Heart left ventricle (tissue), 16 donors: ENCODE measurements at regions not wholly inside any gene's neighbourhood (a gene's known extent, or its start where the extent isn't known, plus 50 kb on each side); places are given as distances from the start of the nearest gene placed in this dataset.

ENCODE experiments used
- ATAC-seq, 4 donors: fragments of 200-7000 bp; cut with Tn5 transposase; one replicate each; pipeline ENCODE4 v1.9.1; 2020 to 2022; ENCODE audit warnings: moderate library complexity in 4 of 4, mild to moderate bottlenecking in 3 of 4, moderate number of reproducible peaks in 1 of 4
- DNase-seq, 5 donors: peaks; one replicate each; pipeline ENCODE4 v3.0.0-alpha.2; 2020
- H3K27ac ChIP-seq, 12 donors: fragments of 200-600 bp; sonication (generic) in 4 of 12; one replicate each; pipeline versions ENCODE4 v1.5.0 to v1.8.0; 2016 to 2022; ENCODE audit warnings: mild to moderate bottlenecking in 2 of 12
- H3K27me3 ChIP-seq, 9 donors: fragments of 200-600 bp; sonication (generic) in 2 of 9; one replicate each; pipeline versions ENCODE4 v1.5.1 to v1.8.0; 2016 to 2022; ENCODE audit warnings: mild to moderate bottlenecking in 3 of 9
- H3K36me3 ChIP-seq, 9 donors: fragments of 200-600 bp; sonication (generic) in 2 of 9; one replicate each; pipeline versions ENCODE4 v1.5.0 to v1.8.0; 2018 to 2022; ENCODE audit warnings: mild to moderate bottlenecking in 2 of 9
- H3K4me1 ChIP-seq, 12 donors: fragments of 200-600 bp; sonication (generic) in 4 of 12; one replicate each; pipeline versions ENCODE4 v1.5.0 to v1.8.0; 2016 to 2022; ENCODE audit warnings: mild to moderate bottlenecking in 3 of 12
- H3K4me3 ChIP-seq, 12 donors: fragments of 200-600 bp; sonication (generic) in 4 of 12; one replicate each; pipeline versions ENCODE4 v1.5.0 to v1.8.0; 2017 to 2022; ENCODE audit warnings: mild to moderate bottlenecking in 9 of 12, moderate library complexity in 4 of 12
- H3K9me3 ChIP-seq, 12 donors: fragments of 200-600 bp; sonication (generic) in 4 of 12; one replicate each; pipeline versions ENCODE4 v1.5.0 to v1.8.0; 2016 to 2022; ENCODE audit warnings: mild to moderate bottlenecking in 1 of 12
- POLR2A ChIP-seq, 2 donors: fragments of 450-650 bp; IDR thresholded peaks; one replicate each; pipeline ENCODE4 v1.6.1; 2017; ENCODE audit warnings: antibody characterized with exemption in 2 of 2, mild to moderate bottlenecking in 2 of 2, moderate library complexity in 2 of 2
- WGBS, 4 donors: extraction: QIAGEN DNeasy Blood & Tissue Kit in 2 of 4; methylation state at CpG; one replicate each; pipeline versions ENCODE4 v1.1.5 to v1.1.7; 2013 to 2018; 5-methylcytosine and 5-hydroxymethylcytosine counted together
- intact Hi-C, 10 donors: fragments of 100-400 bp; cut with DNase I; formaldehyde crosslinking; loops; one replicate each; pipeline versions ENCODE4 v1.11.1 to v1.14.2; 2022
- TF ChIP-seq, protein P1 (sequence below), 12 donors: fragments of 200-600 bp; sonication (generic) in 4 of 12; IDR thresholded peaks; one replicate each; pipeline versions ENCODE4 v1.5.0 to v1.8.0; 2018 to 2022; ENCODE audit warnings: antibody characterized with exemption in 12 of 12, mild to moderate bottlenecking in 5 of 12
- donor health status: ischemic (EF 13 %, LVEDD 7.1; RV severe dilation, severe dysfunction).
- donor health status: healthy with polysubstance abuse.
- donor health status: DM: no; HTN: yes; CAD: no.
- donor health status: DM: no; HTN: no; CAD: no.
- donor health status: ischemic (EF 25% LVEDD 6.9; RV normal size, moderate dysfunction).
- donor health status: ischemic (EF 25% LVEDD 5.7; RV mildly dilated, moderate dysfunction).
- donor health status: healthy.
- donor health status: DM: yes; HTN: yes; CAD: no.
- donor health status: ischemic (EF 35%, LVEDD 5.7; RV mildly dilated, moderate dysfunction).
- donor health status: nonischemic (EF 11% LVEDD 7.7; RV severe dilation, severe dysfunction).
- donor health status: DM: yes; HTN: yes; CAD: no.
- donor health status: PGD.
- donor health status: ischemic (EF 29% LVEDD 5.4; RV normal size, mild dysfunction).
- donor health status: nonischemic (EF 23%, LVEDD 6.1; RV moderate dilation, normal function).

DNA sequence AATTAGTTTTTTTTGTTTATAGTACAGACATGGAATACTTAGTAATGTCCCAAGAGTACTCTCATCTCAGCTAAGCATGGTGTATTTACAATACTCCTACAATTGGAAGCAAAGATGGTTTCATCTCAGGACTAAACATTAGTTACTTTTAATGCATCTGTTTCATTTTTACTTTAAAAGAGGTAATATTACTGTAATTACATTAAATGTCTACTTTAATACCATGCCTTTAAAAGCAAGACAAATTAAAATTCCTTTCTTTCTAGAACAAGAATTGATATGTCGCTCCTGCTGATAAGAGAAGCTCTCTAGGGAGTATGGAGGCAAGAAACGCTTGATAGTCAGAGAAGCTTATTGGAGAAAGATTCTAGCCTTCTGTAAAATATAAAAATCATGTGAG lies 284.9 kb upstream of the ADAMTS5 start:
- 48 to 65% (median 56%) methylated on average over 2 of the region's 2 CpGs for WGBS, 4 donors
- ATAC-seq (no peak), DNase-seq (no peak)
- TF ChIP-seq POLR2A (IDR thresholded peaks at IDR 0.05): no peak
- TF ChIP-seq, protein P1, sequence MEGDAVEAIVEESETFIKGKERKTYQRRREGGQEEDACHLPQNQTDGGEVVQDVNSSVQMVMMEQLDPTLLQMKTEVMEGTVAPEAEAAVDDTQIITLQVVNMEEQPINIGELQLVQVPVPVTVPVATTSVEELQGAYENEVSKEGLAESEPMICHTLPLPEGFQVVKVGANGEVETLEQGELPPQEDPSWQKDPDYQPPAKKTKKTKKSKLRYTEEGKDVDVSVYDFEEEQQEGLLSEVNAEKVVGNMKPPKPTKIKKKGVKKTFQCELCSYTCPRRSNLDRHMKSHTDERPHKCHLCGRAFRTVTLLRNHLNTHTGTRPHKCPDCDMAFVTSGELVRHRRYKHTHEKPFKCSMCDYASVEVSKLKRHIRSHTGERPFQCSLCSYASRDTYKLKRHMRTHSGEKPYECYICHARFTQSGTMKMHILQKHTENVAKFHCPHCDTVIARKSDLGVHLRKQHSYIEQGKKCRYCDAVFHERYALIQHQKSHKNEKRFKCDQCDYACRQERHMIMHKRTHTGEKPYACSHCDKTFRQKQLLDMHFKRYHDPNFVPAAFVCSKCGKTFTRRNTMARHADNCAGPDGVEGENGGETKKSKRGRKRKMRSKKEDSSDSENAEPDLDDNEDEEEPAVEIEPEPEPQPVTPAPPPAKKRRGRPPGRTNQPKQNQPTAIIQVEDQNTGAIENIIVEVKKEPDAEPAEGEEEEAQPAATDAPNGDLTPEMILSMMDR (IDR thresholded peaks at IDR 0.05): no peak
- intact Hi-C loops: no loop called here
- Histone ChIP-seq H3K36me3 (no peaks in the 10 kb centered on the region), H3K27me3 (no peaks in the 10 kb centered on the region), H3K9me3 (no peaks in the 10 kb centered on the region), H3K27ac (no peak overlapping the region), H3K4me1 (no peaks in the 10 kb centered on the region), H3K4me3 (no peak overlapping the region)

GRCh38 chr21:27250366-27250765 lies 283.5 kb upstream of the ADAMTS5 start:
- Histone ChIP-seq H3K9me3 (no peaks in the 10 kb centered on the region), H3K27me3 (no peaks in the 10 kb centered on the region), H3K4me1 (peaks cover 0 to 5% (median 0%) of the 10 kb centered on the region in 12 donors), H3K4me3 (no peak overlapping the region), H3K36me3 (no peaks in the 10 kb centered on the region), H3K27ac (no peak overlapping the region)
- DNase-seq: no peak
- 85 to 100% (median 98%) methylated on average over 1 of the region's 1 CpG for WGBS, 4 donors
- no peak for ATAC-seq
- intact Hi-C loops: no loop called here
- TF ChIP-seq, protein P1 (IDR thresholded peaks at IDR 0.05): no peak
- TF ChIP-seq POLR2A (IDR thresholded peaks at IDR 0.05): no peak

DNA sequence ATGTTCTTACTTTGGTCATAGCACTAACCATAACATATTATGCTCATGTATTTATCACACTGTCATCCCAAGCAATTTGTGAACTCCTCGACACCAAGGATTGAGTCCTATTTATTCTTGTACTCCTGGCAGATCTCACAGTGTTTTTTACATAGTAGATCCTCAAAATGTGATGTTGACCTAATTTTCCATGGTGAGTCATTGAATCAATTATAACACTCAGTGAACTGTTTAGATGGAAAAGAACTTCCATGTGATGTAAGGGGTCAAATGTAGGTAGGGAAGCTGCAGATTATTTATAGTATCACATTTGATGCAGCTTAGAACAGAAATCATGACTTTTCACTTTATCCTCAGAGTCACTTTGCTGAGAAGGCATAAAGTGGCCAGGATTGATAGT lies 281.9 kb upstream of the ADAMTS5 start:
- no peaks in the 10 kb centered on the region for H3K27me3 ChIP-seq
- H3K27ac ChIP-seq: no peak overlapping the region
- H3K9me3 ChIP-seq: no peaks in the 10 kb centered on the region
- DNase-seq (no peak), ATAC-seq (peak in 1 of 4 donors; percentile 20)
- H3K4me1 ChIP-seq: peaks cover 0 to 12% (median 0%) of the 10 kb centered on the region in 12 donors
- H3K36me3 ChIP-seq: no peaks in the 10 kb centered on the region
- intact Hi-C loops: loop anchor here in 1 of 10 donors (10.0 kb wide), 1 partner anchor 176 kb away; no protein-coding TSS in a partner anchor
- TF ChIP-seq POLR2A (IDR thresholded peaks at IDR 0.05): no peak
- TF ChIP-seq, protein P1 (IDR thresholded peaks at IDR 0.05): no peak
- WGBS, 4 donors: 74 to 88% (median 78%) methylated on average over 1 of the region's 1 CpG
- no peak overlapping the region for H3K4me3 ChIP-seq

GRCh38 chr21:27246741-27247140 lies 279.9 kb upstream of the ADAMTS5 start:
- Histone ChIP-seq H3K36me3 (no peaks in the 10 kb centered on the region), H3K4me3 (no peak overlapping the region), H3K27ac (no peak overlapping the region), H3K9me3 (no peaks in the 10 kb centered on the region), H3K27me3 (no peaks in the 10 kb centered on the region), H3K4me1 (peaks cover 0 to 20% (median 0%) of the 10 kb centered on the region in 12 donors)
- WGBS, 4 donors: 86 to 92% (median 88%) methylated on average over 5 of the region's 5 CpGs
- intact Hi-C loops: loop anchor here in 1 of 10 donors (10.0 kb wide), 1 partner anchor 178 kb away; no protein-coding TSS in a partner anchor
- ATAC-seq (peak in 2 of 4 donors; percentile 42 to 67), DNase-seq (no peak)
- TF ChIP-seq POLR2A (IDR thresholded peaks at IDR 0.05): no peak
- TF ChIP-seq, protein P1 (IDR thresholded peaks at IDR 0.05): no peak
